ENCODE measurements at regions not wholly inside any gene's neighbourhood (a gene's known extent, or its start where the extent isn't known, plus 50 kb on each side); places are given as distances from the start of the nearest gene placed in this dataset.

DNA sequence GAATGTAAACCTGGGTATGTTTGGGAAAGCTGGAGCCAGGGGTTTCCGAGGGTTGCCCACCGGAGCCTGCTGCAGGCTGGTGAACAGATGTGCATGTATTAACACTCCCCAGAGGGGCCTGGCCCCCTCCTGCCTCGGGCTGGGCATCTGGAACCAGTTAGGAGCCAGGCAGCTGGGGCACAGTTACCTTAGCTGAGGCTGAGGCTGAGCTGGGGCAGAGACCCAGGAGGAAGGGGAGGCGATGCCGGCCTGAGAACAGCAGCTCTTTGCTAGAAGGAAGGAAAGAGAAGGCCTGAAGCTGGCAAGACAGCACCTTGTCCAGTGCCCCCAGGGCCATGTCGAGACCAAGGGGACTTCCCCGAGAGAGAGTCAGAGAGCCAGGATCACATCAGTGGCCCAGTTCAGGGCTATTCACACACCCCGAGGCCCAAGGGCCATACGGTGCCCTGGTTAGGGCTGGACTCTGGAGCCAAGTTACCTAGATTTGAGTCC, 65.8 kb downstream of the RMI2 start:
- TF ChIP-seq POLR2A (IDR thresholded peaks at IDR 0.05; ENCODE audit: low read depth, low read length): no peak
- no peak for TF ChIP-seq TAF1 (IDR thresholded peaks at IDR 0.05; ENCODE audit: borderline replicate concordance, low read depth, low read length)
- no peak for TF ChIP-seq POLR2AphosphoS5 (IDR thresholded peaks at IDR 0.05; ENCODE audit: low read depth, low read length)

Data from GM12892 (cell line).